ENCODE measurements at regions not wholly inside any gene's neighbourhood (a gene's known extent, or its start where the extent isn't known, plus 50 kb on each side); places are given as distances from the start of the nearest gene placed in this dataset.

GRCh38 chr9:108360304-108360703 lies 495.5 kb downstream of the ACTL7B start:
- no peak for DNase-seq (ENCODE audit: low read depth)
- TF ChIP-seq CTCF (IDR thresholded peaks at IDR 0.05; ENCODE audit: insufficient read depth, low read depth, low read length, missing control alignments): no peak
- H3K4me3 ChIP-seq (ENCODE audit: low read depth, low read length): no peak overlapping the region

- DNase-seq (ENCODE audit: low read depth): no peak
- TF ChIP-seq CTCF (IDR thresholded peaks at IDR 0.05; ENCODE audit: insufficient read depth, low read depth, low read length, missing control alignments): no peak
- H3K4me3 ChIP-seq (ENCODE audit: low read depth, low read length): no peak overlapping the region
Observed at GRCh38 chr9:108356806-108357205, 499.0 kb downstream of the ACTL7B start.

- TF ChIP-seq CTCF (IDR thresholded peaks at IDR 0.05; ENCODE audit: insufficient read depth, low read depth, low read length, missing control alignments): no peak
- no peak overlapping the region for H3K4me3 ChIP-seq (ENCODE audit: low read depth, low read length)
- no peak for DNase-seq (ENCODE audit: low read depth)
Observed at GRCh38 chr9:108351571-108351970, 504.2 kb downstream of the ACTL7B start.

- no peak for DNase-seq (ENCODE audit: low read depth)
- no peak for TF ChIP-seq CTCF (IDR thresholded peaks at IDR 0.05; ENCODE audit: insufficient read depth, low read depth, low read length, missing control alignments)
- no peak overlapping the region for H3K4me3 ChIP-seq (ENCODE audit: low read depth, low read length)
Observed at GRCh38 chr9:108347463-108348188, 508.2 kb downstream of the ACTL7B start.

- DNase-seq (ENCODE audit: low read depth): no peak
- H3K4me3 ChIP-seq (ENCODE audit: low read depth, low read length): no peak overlapping the region
- no peak for TF ChIP-seq CTCF (IDR thresholded peaks at IDR 0.05; ENCODE audit: insufficient read depth, low read depth, low read length, missing control alignments)
Observed at GRCh38 chr9:108345826-108346225, 510.0 kb downstream of the ACTL7B start.

- no peak for TF ChIP-seq CTCF (IDR thresholded peaks at IDR 0.05; ENCODE audit: insufficient read depth, low read depth, low read length, missing control alignments)
- no peak for DNase-seq (ENCODE audit: low read depth)
Observed at GRCh38 chr9:108339251-108339650, 516.5 kb downstream of the ACTL7B start.

GRCh38 chr9:108336575-108336974 lies 519.2 kb downstream of the ACTL7B start:
- H3K4me3 ChIP-seq (ENCODE audit: low read depth, low read length): no peak overlapping the region
- TF ChIP-seq CTCF (IDR thresholded peaks at IDR 0.05; ENCODE audit: insufficient read depth, low read depth, low read length, missing control alignments): no peak
- no peak for DNase-seq (ENCODE audit: low read depth)

More at GRCh38 chr9:108339251-108339650, 516.5 kb downstream of the ACTL7B start:
- H3K4me3 ChIP-seq (ENCODE audit: low read depth, low read length): no peak overlapping the region
